Tibial nerve (tissue), 4 donors: ENCODE measurements at regions not wholly inside any gene's neighbourhood (a gene's known extent, or its start where the extent isn't known, plus 50 kb on each side); places are given as distances from the start of the nearest gene placed in this dataset.
"Not testable (repeated sequence)": the region's sequence is repeated elsewhere in the genome, so short reads cannot be mapped to it uniquely, and the experiment has no call there.

Experiments used
- DNase-seq, 2 donors: peaks; one replicate each; pipeline ENCODE4 v3.0.0-alpha.2; 2019; ENCODE audit warnings: low spot score in 2 of 2
- H3K27ac ChIP-seq, 4 donors: fragments of 200-600 bp; sonication (generic) in 3 of 4; one replicate each; pipeline ENCODE4 v1.5.1; 2017 to 2019; ENCODE audit warnings: mild to moderate bottlenecking in 1 of 4
- H3K27me3 ChIP-seq, 2 donors: fragments of 200-600 bp; sonication (generic) in 1 of 2; one replicate each; pipeline versions ENCODE4 v1.5.1 to v1.6.0; 2017 to 2019
- H3K36me3 ChIP-seq, 3 donors: fragments of 200-600 bp; sonication (generic); one replicate each; pipeline ENCODE4 v1.5.1; 2018 to 2019
- H3K4me1 ChIP-seq, 4 donors: fragments of 200-600 bp; sonication (generic) in 3 of 4; one replicate each; pipeline ENCODE4 v1.5.1; 2017 to 2019
- H3K4me3 ChIP-seq, 4 donors: fragments of 200-600 bp; sonication (generic) in 3 of 4; one replicate each; pipeline ENCODE4 v1.5.1; 2017 to 2019; ENCODE audit warnings: mild to moderate bottlenecking in 1 of 4, moderate library complexity in 1 of 4
- H3K9me3 ChIP-seq, 4 donors: fragments of 200-600 bp; sonication (generic) in 3 of 4; one replicate each; pipeline ENCODE4 v1.5.1; 2017 to 2019
- EP300 ChIP-seq, 2 donors: sonication (generic); formaldehyde crosslinking; IDR thresholded peaks; one replicate each; pipeline ENCODE4 v1.6.1; 2017; ENCODE audit warnings: antibody characterized with exemption in 2 of 2, mild to moderate bottlenecking in 1 of 2
- POLR2A ChIP-seq, 2 donors: fragments of 450-650 bp; IDR thresholded peaks; one replicate each; pipeline ENCODE4 v1.6.1; 2017; ENCODE audit warnings: antibody characterized with exemption in 2 of 2, mild to moderate bottlenecking in 2 of 2, moderate library complexity in 2 of 2
- WGBS, 2 donors: methylation state at CpG; one replicate each; pipeline ENCODE4 v1.1.5; 2018; 5-methylcytosine and 5-hydroxymethylcytosine counted together
- TF ChIP-seq, protein P1 (sequence below), 5 experiments: fragments of 200-600 bp in 3 of 5; fragments of 450-650 bp in 2 of 5; sonication (generic) in 3 of 5; IDR thresholded peaks; one replicate each; pipeline ENCODE4 v1.5.1; 2016 to 2019; ENCODE audit warnings: antibody characterized with exemption in 5 of 5, mild to moderate bottlenecking in 3 of 5, moderate library complexity in 2 of 5

DNA sequence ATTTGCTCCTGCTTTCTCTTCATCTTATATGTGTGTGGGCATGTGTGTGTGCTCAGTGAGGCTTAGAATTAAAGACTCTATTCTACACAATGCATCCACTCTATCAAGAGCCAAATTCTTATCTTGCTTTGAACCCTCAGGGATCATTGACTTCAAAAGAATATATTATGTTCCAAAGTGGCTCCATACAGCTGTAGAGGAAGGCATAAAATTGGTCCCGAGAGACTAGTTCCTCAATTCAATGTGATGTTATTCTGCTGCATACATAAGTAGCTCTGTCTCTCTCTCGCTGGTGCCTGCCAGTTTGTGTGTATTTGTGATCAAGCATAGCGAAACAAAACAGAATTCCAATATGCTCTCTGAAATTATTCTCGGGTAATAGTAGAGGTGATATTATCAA lies 997.9 kb upstream of the POT1 start:
- 22 to 23% methylated on average over 4 of the region's 4 CpGs for WGBS, 2 donors
- no peak for DNase-seq
- H3K27me3 ChIP-seq = no peaks in the 10 kb centered on the region
- no peaks in the 10 kb centered on the region for H3K9me3 ChIP-seq
- H3K4me3 ChIP-seq = no peak overlapping the region
- TF ChIP-seq EP300 (IDR thresholded peaks at IDR 0.05) (no peak), POLR2A (IDR thresholded peaks at IDR 0.05) (no peak)
- TF ChIP-seq, protein P1, sequence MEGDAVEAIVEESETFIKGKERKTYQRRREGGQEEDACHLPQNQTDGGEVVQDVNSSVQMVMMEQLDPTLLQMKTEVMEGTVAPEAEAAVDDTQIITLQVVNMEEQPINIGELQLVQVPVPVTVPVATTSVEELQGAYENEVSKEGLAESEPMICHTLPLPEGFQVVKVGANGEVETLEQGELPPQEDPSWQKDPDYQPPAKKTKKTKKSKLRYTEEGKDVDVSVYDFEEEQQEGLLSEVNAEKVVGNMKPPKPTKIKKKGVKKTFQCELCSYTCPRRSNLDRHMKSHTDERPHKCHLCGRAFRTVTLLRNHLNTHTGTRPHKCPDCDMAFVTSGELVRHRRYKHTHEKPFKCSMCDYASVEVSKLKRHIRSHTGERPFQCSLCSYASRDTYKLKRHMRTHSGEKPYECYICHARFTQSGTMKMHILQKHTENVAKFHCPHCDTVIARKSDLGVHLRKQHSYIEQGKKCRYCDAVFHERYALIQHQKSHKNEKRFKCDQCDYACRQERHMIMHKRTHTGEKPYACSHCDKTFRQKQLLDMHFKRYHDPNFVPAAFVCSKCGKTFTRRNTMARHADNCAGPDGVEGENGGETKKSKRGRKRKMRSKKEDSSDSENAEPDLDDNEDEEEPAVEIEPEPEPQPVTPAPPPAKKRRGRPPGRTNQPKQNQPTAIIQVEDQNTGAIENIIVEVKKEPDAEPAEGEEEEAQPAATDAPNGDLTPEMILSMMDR (IDR thresholded peaks at IDR 0.05) = no peak
- no peaks in the 10 kb centered on the region for H3K4me1 ChIP-seq
- H3K36me3 ChIP-seq = no peaks in the 10 kb centered on the region
- H3K27ac ChIP-seq = no peak overlapping the region

DNA sequence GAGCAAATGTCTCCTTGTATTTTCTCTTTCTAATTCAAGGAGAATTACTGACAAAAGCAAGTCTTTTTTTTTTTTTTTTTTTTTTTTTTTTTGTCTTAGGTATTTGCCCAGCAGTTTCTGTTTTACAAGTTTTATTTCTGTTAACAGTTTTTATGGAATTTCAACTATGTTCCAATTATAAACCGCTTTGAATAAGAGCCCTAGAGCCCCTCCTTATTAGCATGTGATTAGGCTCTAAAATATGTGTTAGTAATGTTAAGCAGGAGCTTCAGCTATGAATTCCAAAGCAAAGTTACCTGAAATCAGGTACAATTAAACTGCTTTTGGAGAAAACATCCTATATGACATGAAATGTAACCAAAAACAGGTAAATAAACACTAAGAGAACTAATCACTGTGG lies 997.0 kb upstream of the POT1 start:
- WGBS, 2 donors = 31 to 70% methylated on average over 1 of the region's 1 CpG

DNA sequence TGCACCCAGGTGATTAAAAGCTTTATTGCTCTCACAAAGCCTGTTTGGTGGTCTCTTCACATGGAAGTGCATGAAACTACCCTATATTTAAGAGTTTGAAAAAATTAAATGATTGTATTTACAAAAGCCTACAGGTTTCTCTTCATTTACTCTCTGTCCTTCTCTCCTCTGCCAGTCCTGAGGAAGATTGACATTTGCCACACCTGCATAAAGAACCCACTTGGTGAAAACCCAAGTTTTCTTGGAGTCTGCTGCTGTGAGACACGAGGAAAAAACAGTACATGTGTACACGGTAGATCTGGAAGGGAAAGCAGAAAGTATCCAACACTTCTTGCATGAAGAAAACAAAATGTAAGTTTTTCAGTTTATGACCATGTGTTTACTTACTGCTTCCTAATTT lies 994.4 kb upstream of the POT1 start:
- Histone ChIP-seq H3K36me3 (no peaks in the 10 kb centered on the region), H3K4me3 (no peak overlapping the region), H3K9me3 (no peaks in the 10 kb centered on the region), H3K27me3 (no peaks in the 10 kb centered on the region), H3K4me1 (no peaks in the 10 kb centered on the region), H3K27ac (no peak overlapping the region)
- TF ChIP-seq, protein P1 (IDR thresholded peaks at IDR 0.05) = no peak
- no peak for TF ChIP-seq POLR2A (IDR thresholded peaks at IDR 0.05)
- DNase-seq = no peak
- 53 to 68% methylated on average over 2 of the region's 2 CpGs for WGBS, 2 donors

More for the DNA sequence above, 997.0 kb upstream of the POT1 start:
- H3K4me3 ChIP-seq = no peak overlapping the region
- no peaks in the 10 kb centered on the region for H3K4me1 ChIP-seq
- no peaks in the 10 kb centered on the region for H3K36me3 ChIP-seq
- DNase-seq = no peak
- H3K27me3 ChIP-seq = no peaks in the 10 kb centered on the region
- H3K27ac ChIP-seq = no peak overlapping the region
- no peak for TF ChIP-seq POLR2A (IDR thresholded peaks at IDR 0.05)
- TF ChIP-seq EP300 (IDR thresholded peaks at IDR 0.05) = no peak
- TF ChIP-seq, protein P1 (IDR thresholded peaks at IDR 0.05) = no peak
- no peaks in the 10 kb centered on the region for H3K9me3 ChIP-seq

DNA sequence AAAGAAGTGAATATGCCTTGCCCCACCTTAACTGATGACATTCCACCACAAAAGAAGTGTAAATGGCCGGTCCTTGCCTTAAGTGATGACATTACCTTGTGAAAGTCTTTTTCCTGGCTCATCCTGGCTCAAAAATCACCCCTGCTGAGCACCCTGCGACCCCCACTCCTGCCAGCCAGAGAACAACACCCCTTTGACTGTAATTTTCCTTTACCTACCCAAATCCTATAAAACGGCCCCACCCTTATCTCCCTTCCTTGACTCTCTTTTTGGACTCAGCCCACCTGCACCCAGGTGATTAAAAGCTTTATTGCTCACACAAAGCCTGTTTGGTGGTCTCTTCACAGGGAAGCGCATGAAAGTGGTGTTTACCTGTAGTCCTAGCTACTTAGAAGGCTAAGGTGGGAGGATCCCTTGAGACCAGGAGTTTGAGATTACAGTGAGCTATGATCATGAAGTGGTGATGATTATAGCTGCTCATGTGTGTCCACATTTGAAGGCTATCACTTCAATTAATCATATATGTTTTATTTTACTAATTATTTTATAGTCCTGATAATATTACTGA lies 985.8 kb upstream of the POT1 start:
- not testable (repeated sequence) for H3K27me3 ChIP-seq, DNase-seq, H3K36me3 ChIP-seq, H3K4me3 ChIP-seq, H3K9me3 ChIP-seq, H3K4me1 ChIP-seq, H3K27ac ChIP-seq
- 68 to 75% methylated on average over 4 of the region's 4 CpGs for WGBS, 2 donors

DNA sequence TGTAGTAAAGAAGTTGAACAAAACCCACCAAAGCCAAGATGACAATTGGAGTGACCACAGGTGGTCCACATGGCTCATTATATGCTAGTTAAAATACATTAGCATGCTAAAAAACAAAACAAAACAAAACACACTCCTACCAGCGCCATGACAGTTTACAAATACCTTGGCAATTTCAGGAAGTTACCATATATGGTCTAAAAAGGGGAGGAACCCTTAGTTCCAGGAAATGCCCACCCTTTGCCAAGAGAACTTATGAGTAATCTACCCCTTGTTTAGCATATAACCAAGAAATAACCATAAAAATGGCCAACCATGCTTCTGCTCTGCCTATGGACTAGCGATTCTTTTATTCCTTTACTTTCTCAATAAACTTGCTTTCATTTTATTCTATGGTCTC lies 979.1 kb upstream of the POT1 start:
- Histone ChIP-seq H3K27me3 (no peaks in the 10 kb centered on the region), H3K27ac (no peak overlapping the region), H3K4me1 (no peaks in the 10 kb centered on the region), H3K36me3 (no peaks in the 10 kb centered on the region), H3K4me3 (no peak overlapping the region), H3K9me3 (no peaks in the 10 kb centered on the region)
- 85 to 92% methylated on average over 2 of the region's 2 CpGs for WGBS, 2 donors
- TF ChIP-seq POLR2A (IDR thresholded peaks at IDR 0.05) (no peak), EP300 (IDR thresholded peaks at IDR 0.05) (no peak)
- TF ChIP-seq, protein P1 (IDR thresholded peaks at IDR 0.05) = no peak
- DNase-seq = no peak

DNA sequence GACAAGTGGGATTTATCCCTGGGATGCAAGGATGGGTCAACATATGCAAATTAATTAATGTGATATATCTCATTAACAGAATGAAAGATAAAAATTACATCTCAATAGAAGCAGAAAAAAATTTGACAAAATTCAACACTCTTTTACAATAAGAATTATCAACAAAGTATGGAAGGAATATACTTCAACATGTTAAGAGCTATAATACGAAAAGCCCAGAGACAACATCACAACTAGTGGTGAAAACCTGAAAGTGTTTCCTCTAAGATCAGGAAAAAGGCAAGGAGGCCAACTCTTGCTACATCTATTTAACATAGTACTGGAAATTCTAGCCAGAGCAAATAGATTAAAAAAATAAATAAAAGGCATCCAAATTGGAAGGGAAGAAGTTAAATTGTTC lies 970.0 kb upstream of the POT1 start:
- 86 to 88% methylated on average over 1 of the region's 1 CpG for WGBS, 2 donors
- DNase-seq = no peak
- Histone ChIP-seq H3K4me1 (no peaks in the 10 kb centered on the region), H3K4me3 (no peak overlapping the region), H3K27me3 (no peaks in the 10 kb centered on the region), H3K27ac (no peak overlapping the region), H3K9me3 (no peaks in the 10 kb centered on the region), H3K36me3 (no peaks in the 10 kb centered on the region)
- TF ChIP-seq, protein P1 (IDR thresholded peaks at IDR 0.05) = no peak
- no peak for TF ChIP-seq POLR2A (IDR thresholded peaks at IDR 0.05)
- no peak for TF ChIP-seq EP300 (IDR thresholded peaks at IDR 0.05)
